K562 (cell line): ENCODE measurements at regions not wholly inside any gene's neighbourhood (a gene's known extent, or its start where the extent isn't known, plus 50 kb on each side); places are given as distances from the start of the nearest gene placed in this dataset.

Experiments
- CHD4 ChIP-seq: fragments of 200-600 bp; sonication (generic); IDR thresholded peaks from 3 replicates; pipeline ENCODE4 v1.6.1; 2012; ENCODE audit warnings: low read depth, mild to moderate bottlenecking, mixed read lengths, low read length, inconsistent platforms; ENCODE audit not compliant: insufficient read depth, insufficient replicate concordance, poor library complexity, severe bottlenecking
- NCOA6 ChIP-seq: fragments of 450-650 bp; IDR thresholded peaks from 2 replicates; pipeline ENCODE4 v1.6.1; 2017; ENCODE audit warnings: mild to moderate bottlenecking
- PYGO2 ChIP-seq: fragments of 450-650 bp; IDR thresholded peaks from 2 replicates; pipeline ENCODE4 v1.6.1; 2016; ENCODE audit warnings: mild to moderate bottlenecking, missing genetic modification characterization, moderate library complexity, missing compliant biosample characterization
- ZBTB7A ChIP-seq: IDR thresholded peaks from 2 replicates; pipeline ENCODE4 v1.6.1; 2011; ENCODE audit warnings: low read depth, mild to moderate bottlenecking, low read length, moderate library complexity, borderline replicate concordance; ENCODE audit not compliant: control insufficient read depth
- ZNF175 ChIP-seq: fragments of 200-800 bp; sonication (Bioruptor generic); IDR thresholded peaks from 2 replicates; pipeline ENCODE4 v1.6.1; 2016; ENCODE audit warnings: low read depth, mild to moderate bottlenecking, missing genetic modification characterization, missing compliant biosample characterization
- ZNF184 ChIP-seq: sonication (generic); formaldehyde crosslinking; IDR thresholded peaks from 2 replicates; pipeline ENCODE4 v1.5.0; 2020; ENCODE audit warnings: missing genetic modification reagents
- ZNF79 ChIP-seq: fragments of 250-450 bp; sonication (Bioruptor Pico); IDR thresholded peaks from 2 replicates; pipeline ENCODE4 v1.4.0; 2020; ENCODE audit warnings: low read depth, mild to moderate bottlenecking, moderate library complexity
- TF ChIP-seq, protein P1 (sequence below): fragments of 450-650 bp; IDR thresholded peaks from 2 replicates; pipeline ENCODE4 v1.6.1; 2018; ENCODE audit warnings: mild to moderate bottlenecking, low read depth; ENCODE audit not compliant: partially characterized antibody

DNA sequence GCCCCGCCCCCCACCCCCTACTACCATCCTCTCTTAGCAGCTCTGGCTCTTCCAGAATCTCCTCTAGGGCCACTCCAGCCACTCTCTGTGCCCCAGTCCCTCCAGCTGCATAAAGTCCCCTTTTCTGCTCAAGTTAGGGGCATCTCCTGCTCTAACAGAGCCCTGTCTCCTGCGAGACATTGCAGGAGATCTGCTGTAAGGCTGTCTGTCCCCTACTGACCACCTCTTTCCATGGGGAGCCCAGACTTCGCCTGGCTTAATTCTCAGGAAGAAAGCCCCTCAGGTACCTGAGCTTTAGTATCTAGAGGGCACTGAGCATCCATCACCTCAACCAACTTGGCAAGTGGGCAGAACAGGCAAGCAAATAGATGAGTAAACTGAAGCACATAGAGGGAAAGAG, 200.7 kb upstream of the ZMIZ1 start:
- TF ChIP-seq ZBTB7A (no peak), ZNF175 (no peak), ZNF184 (CRISPR knock-in tag) (no peak), ZNF79 (CRISPR knock-in tag) (no peak), NCOA6 (no peak), PYGO2 (tag) (no peak), CHD4 (no peak)
- TF ChIP-seq, protein P1, sequence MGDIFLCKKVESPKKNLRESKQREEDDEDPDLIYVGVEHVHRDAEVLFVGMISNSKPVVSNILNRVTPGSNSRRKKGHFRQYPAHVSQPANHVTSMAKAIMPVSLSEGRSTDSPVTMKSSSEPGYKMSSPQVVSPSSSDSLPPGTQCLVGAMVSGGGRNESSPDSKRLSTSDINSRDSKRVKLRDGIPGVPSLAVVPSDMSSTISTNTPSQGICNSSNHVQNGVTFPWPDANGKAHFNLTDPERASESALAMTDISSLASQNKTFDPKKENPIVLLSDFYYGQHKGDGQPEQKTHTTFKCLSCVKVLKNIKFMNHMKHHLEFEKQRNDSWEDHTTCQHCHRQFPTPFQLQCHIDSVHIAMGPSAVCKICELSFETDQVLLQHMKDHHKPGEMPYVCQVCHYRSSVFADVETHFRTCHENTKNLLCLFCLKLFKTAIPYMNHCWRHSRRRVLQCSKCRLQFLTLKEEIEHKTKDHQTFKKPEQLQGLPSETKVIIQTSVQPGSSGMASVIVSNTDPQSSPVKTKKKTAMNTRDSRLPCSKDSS, result no peak
